ENCODE measurements at regions not wholly inside any gene's neighbourhood (a gene's known extent, or its start where the extent isn't known, plus 50 kb on each side); places are given as distances from the start of the nearest gene placed in this dataset.

DNA sequence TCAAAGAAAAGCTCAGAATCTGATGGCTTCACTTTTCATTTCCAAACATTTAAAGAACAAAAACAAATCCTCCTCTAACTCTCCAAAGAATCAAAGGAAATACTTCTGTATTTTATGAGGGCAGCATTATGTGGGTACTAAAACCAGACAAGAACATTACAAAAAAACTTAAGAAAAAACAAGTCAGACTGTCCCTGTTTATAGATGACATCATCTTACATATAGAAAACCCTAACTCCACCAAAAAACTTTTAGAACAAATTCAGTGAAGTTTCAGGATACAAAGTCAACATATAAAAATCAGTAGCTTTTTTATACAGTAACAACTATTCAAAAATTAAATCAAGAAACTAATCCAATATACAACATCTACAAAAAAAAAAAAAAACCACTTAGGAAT lies 136.2 kb downstream of the PJA2 start:
- Histone ChIP-seq H3K4me1 (ENCODE audit: control insufficient read depth, extremely low read depth, insufficient read depth, low read length) (no peaks in the 10 kb centered on the region), H3K27ac (ENCODE audit: insufficient read depth, low read depth, low read length) (no peak overlapping the region), H4K20me1 (replicated peaks; ENCODE audit: control insufficient read depth, extremely low read depth, insufficient read depth, low read length) (no peaks in the 10 kb centered on the region), H3K9me1 (replicated peaks; ENCODE audit: control insufficient read depth, extremely low read depth, insufficient read depth, low read length) (no peaks in the 10 kb centered on the region), H3K27me3 (ENCODE audit: control insufficient read depth in 2 of 2, insufficient read depth in 2 of 2, low read length in 2 of 2) (no peaks in the 10 kb centered on the region), H3K4me2 (ENCODE audit: insufficient read depth, low read length) (no peak overlapping the region), H2AFZ (ENCODE audit: low read depth, low read length) (no peak overlapping the region), H3K36me3 (ENCODE audit: control insufficient read depth in 2 of 2, extremely low read depth in 1 of 2, insufficient read depth in 2 of 2, low read length in 2 of 2) (no peaks in the 10 kb centered on the region), H3K9me3 (replicated peaks; ENCODE audit: control insufficient read depth, insufficient read depth, low read length) (no peaks in the 10 kb centered on the region), H3K79me2 (ENCODE audit: control insufficient read depth, insufficient read depth, low read length) (no peaks in the 10 kb centered on the region), H3K4me3 (replicated peaks in 1 of 3; ENCODE audit: insufficient read depth in 1 of 3, low read depth in 1 of 3, low read length in 3 of 3) (no peak overlapping the region), H3K9ac (replicated peaks; ENCODE audit: extremely low read depth, insufficient read depth, low read length) (no peak overlapping the region)
- DNase-seq (ENCODE audit: low read depth, low spot score) (no peak), FAIRE-seq (no peak)
- ChIA-PET POLR2A (no interaction called here), CTCF (no interaction called here)
- TF ChIP-seq EZH2 (IDR thresholded peaks at IDR 0.05; ENCODE audit: borderline replicate concordance, low read depth, low read length, severe bottlenecking) (no peak), MYC (IDR thresholded peaks at IDR 0.05; ENCODE audit: low read depth, low read length) (no peak), JUN (IDR thresholded peaks at IDR 0.05; ENCODE audit: borderline replicate concordance, insufficient read depth, insufficient read length, low read depth) (no peak)
- dilution Hi-C loops (cut with MboI; ENCODE audit: extremely low pct_ligation_motif_present, low sequenced_read_pairs): no loop called here
- intact Hi-C loops (cut with micrococcal nuclease): no loop called here
- no TSS peak for BruUV-seq (replicated peaks)

GRCh38 chr5:109267283-109267682 lies 142.5 kb downstream of the PJA2 start:
- no peak for TF ChIP-seq FOS (IDR thresholded peaks at IDR 0.05; ENCODE audit: borderline replicate concordance, insufficient read depth, low read length)
- no peak for TF ChIP-seq EZH2 (IDR thresholded peaks at IDR 0.05; ENCODE audit: borderline replicate concordance, low read depth, low read length, severe bottlenecking)
- TF ChIP-seq POLR2A (IDR thresholded peaks at IDR 0.05; ENCODE audit: low read depth, low read length): no peak
- no peak for TF ChIP-seq MYC (IDR thresholded peaks at IDR 0.05; ENCODE audit: low read depth, low read length)
- TF ChIP-seq, protein P1, sequence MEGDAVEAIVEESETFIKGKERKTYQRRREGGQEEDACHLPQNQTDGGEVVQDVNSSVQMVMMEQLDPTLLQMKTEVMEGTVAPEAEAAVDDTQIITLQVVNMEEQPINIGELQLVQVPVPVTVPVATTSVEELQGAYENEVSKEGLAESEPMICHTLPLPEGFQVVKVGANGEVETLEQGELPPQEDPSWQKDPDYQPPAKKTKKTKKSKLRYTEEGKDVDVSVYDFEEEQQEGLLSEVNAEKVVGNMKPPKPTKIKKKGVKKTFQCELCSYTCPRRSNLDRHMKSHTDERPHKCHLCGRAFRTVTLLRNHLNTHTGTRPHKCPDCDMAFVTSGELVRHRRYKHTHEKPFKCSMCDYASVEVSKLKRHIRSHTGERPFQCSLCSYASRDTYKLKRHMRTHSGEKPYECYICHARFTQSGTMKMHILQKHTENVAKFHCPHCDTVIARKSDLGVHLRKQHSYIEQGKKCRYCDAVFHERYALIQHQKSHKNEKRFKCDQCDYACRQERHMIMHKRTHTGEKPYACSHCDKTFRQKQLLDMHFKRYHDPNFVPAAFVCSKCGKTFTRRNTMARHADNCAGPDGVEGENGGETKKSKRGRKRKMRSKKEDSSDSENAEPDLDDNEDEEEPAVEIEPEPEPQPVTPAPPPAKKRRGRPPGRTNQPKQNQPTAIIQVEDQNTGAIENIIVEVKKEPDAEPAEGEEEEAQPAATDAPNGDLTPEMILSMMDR (IDR thresholded peaks at IDR 0.05; ENCODE audit: extremely low read depth in 1 of 2, insufficient read depth in 1 of 2, low read depth in 1 of 2, low read length in 2 of 2): no peak
- no peak for TF ChIP-seq GATA2 (IDR thresholded peaks at IDR 0.05; ENCODE audit: insufficient read depth, insufficient read length, low read depth, low read length)
- FAIRE-seq: no peak
- no TSS peak for BruUV-seq (replicated peaks)
- no peaks in the 10 kb centered on the region for H3K36me3 ChIP-seq (ENCODE audit: control insufficient read depth in 2 of 2, extremely low read depth in 1 of 2, insufficient read depth in 2 of 2, low read length in 2 of 2)
- no peaks in the 10 kb centered on the region for H3K9me1 ChIP-seq (replicated peaks; ENCODE audit: control insufficient read depth, extremely low read depth, insufficient read depth, low read length)
- H3K27me3 ChIP-seq (ENCODE audit: control insufficient read depth in 2 of 2, insufficient read depth in 2 of 2, low read length in 2 of 2): no peaks in the 10 kb centered on the region
- H3K4me2 ChIP-seq (ENCODE audit: insufficient read depth, low read length): no peak overlapping the region
- H4K20me1 ChIP-seq (replicated peaks; ENCODE audit: control insufficient read depth, extremely low read depth, insufficient read depth, low read length): no peaks in the 10 kb centered on the region
- dilution Hi-C loops (cut with MboI; ENCODE audit: extremely low pct_ligation_motif_present, low sequenced_read_pairs) (no loop called here), intact Hi-C loops (cut with micrococcal nuclease) (no loop called here)
- no peaks in the 10 kb centered on the region for H3K4me1 ChIP-seq (ENCODE audit: control insufficient read depth, extremely low read depth, insufficient read depth, low read length)
- H3K79me2 ChIP-seq (ENCODE audit: control insufficient read depth, insufficient read depth, low read length): no peaks in the 10 kb centered on the region
- CTCF ChIA-PET: no interaction called here
- H3K9me3 ChIP-seq (replicated peaks; ENCODE audit: control insufficient read depth, insufficient read depth, low read length): no peaks in the 10 kb centered on the region
- POLR2A ChIA-PET: no interaction called here
- no peak for DNase-seq (ENCODE audit: low read depth, low spot score)
- no peak overlapping the region for H3K9ac ChIP-seq (replicated peaks; ENCODE audit: extremely low read depth, insufficient read depth, low read length)
- H2AFZ ChIP-seq (ENCODE audit: low read depth, low read length): no peak overlapping the region
- no peak overlapping the region for H3K27ac ChIP-seq (ENCODE audit: insufficient read depth, low read depth, low read length)
- H3K4me3 ChIP-seq (replicated peaks in 1 of 3; ENCODE audit: insufficient read depth in 1 of 3, low read depth in 1 of 3, low read length in 3 of 3): no peak overlapping the region
